HG03571 (cell line): ENCODE measurements at regions not wholly inside any gene's neighbourhood (a gene's known extent, or its start where the extent isn't known, plus 50 kb on each side); places are given as distances from the start of the nearest gene placed in this dataset.

ENCODE experiments used
- ATAC-seq: cut with Tn5 transposase; IDR thresholded peaks from one replicate; pipeline ENCODE4 v1.9.1; 2021; ENCODE audit not compliant: unreplicated experiment

- ATAC-seq: no peak
Measured at GRCh38 chr1:163013826-163014600, 55.1 kb upstream of the RGS4 start.

GRCh38 chr1:163006051-163006834 lies 62.9 kb upstream of the RGS4 start:
- ATAC-seq: no peak

DNA sequence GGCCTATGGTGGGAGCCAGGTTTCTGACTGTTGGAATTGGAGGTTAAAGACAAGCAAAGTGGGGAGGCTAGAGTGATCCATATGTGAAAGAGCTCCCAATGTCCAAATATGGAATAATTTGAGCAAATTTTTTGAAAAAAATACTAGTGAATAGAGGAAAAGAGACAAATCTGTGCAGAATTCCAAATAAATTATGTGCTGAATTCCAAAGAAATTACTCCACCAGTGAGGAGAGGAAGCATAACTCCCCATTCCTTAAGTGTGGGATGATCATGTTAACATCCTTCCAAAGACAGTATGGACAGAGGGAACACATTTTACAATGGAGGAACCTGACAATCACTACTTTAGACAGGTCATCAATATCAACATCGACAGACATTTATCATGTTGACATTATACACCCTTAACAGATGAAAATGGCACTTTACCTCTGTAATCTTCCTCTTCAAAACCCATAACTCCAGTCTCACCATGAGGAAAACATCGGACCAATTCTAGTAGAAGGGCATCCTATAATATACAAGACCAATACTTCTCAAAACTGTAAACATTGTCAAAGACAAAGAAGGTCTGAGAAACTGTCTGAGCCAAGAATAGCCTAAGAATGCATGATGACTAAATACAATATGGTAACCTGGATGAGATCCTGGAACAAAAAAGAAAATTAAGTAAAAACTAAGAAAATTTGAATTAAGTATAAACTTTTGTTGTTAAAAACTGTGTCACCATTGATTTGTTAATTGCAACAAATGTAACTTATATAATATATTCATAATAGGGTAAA lies 71.5 kb upstream of the RGS4 start:
- ATAC-seq: no peak

- no peak for ATAC-seq
Measured at GRCh38 chr1:162996261-162996660, 72.9 kb upstream of the RGS4 start.

DNA sequence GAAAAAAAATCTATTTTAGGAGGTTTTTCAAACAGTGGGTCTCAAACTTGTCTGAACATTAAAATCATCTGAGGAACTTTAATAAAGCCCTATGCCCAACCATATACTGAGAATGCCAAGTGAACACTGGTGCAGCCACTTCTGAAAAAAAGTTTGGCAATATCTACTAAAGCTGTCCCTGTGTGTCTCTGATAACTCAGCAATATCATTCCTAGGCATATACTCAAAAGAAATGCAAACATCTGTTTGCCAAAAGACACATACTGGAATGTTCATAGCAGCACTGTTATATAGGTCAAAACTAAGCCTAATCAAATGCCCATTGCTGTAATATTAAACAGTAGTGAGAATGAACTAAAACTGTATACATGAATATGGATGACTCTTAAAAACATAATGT lies 74.2 kb upstream of the RGS4 start:
- ATAC-seq: no peak

DNA sequence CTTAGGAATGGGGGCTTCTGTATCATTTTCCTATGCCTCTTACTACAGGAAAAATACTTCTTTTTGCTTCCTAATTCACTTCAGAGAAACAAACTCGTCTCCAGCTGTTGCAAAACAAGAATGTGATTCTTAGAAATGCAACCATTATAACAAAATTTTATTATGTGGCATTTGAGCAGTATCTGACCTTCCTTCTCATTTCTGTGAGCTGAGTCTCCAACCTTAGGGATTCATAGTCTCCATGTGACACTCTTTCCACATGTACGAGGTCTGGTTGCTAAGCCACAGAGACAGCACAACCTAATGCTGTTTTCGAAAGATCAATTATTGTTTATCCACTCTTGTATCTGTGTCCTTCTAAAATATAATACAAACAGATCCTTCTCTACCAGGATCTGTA lies 75.3 kb upstream of the RGS4 start:
- no peak for ATAC-seq

DNA sequence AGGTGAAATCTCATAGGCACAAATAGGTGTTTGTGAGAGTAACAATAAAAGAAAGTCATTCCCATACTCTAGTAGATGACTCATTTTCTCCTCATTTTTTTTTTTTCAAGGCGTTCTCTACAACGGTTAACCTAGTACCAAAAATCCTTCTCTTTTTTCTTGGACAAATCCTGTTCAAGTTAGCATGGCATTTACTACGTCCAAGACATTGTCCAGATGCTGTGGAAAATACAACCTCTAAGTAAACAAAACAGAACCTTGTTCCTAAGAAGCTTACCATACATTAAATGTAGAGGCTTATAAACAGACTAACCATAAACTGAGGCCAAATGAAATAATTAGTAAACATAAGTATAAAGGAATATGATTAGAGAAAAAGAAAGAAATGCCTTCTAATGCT lies 76.2 kb upstream of the RGS4 start:
- ATAC-seq: no peak

DNA sequence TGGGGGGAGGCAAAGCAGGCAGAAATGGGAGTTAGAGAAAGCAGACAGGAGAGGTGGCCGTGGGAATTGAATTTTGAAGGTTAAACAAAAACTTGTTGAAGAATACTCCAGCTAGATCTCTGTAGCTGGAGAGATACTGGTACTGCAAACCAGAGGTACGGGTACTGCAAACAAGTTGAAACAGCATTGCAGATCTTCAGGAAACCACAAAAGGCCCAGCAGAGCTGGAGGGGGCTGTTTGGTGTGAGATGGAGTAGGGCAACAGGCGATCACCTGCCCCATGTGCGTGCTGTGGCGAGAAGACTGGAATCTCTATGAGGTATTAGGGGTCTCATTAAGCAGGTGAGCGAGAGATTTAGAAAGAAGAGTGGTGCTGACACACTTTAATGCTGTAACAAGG lies 77.7 kb upstream of the RGS4 start:
- no peak for ATAC-seq

- ATAC-seq: no peak
Measured at GRCh38 chr1:162990665-162991064, 78.5 kb upstream of the RGS4 start.

DNA sequence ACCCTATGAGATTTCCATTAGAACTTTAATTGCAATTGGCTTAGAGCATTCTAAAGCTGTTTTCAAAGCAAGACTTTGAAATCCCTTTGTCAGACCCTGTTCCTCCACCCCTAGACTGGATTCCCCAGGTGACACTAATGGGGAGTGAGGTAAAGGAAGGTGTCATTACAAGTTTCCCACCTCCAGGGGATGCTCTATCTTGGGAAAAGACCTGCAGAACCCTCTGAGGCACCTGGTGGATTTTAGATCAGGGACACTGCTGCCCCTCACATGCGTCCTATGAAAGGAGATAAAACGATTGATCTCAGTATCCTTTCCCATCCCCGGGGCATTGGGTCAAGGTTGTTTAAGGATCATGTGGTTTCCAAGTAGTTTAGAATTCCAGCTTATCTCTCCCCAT lies 80.3 kb upstream of the RGS4 start:
- ATAC-seq: no peak

DNA sequence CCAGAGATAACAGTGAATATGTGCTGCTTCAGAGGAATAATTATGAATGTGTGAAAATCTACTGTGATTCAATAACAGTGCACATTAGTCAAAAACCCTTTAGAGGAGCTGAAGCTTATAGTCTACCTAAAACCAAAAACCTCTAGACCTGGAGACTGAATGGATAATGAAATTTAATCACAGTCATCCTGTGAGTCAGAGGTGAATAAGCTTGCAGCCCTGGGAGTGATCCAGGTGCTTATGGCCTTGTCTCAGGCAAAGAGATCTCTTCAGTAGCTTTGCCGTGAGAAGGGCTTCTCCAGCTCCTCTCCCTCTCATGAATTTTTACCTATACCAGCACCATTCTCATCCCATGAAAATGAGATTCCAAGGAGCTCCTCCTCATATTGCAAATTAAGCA lies 81.3 kb upstream of the RGS4 start:
- no peak for ATAC-seq

- no peak for ATAC-seq
Measured at GRCh38 chr1:162985816-162986435, 83.2 kb upstream of the RGS4 start.

GRCh38 chr1:162984699-162985098 lies 84.5 kb upstream of the RGS4 start:
- ATAC-seq: no peak

- no peak for ATAC-seq
Measured at GRCh38 chr1:162983671-162984425, 85.3 kb upstream of the RGS4 start.

- no peak for ATAC-seq
Measured at GRCh38 chr1:162982364-162982763, 86.8 kb upstream of the RGS4 start.

- ATAC-seq: no peak
Measured at GRCh38 chr1:162977944-162978568, 91.1 kb upstream of the RGS4 start.

GRCh38 chr1:162976628-162977027 lies 92.5 kb upstream of the RGS4 start:
- no peak for ATAC-seq

DNA sequence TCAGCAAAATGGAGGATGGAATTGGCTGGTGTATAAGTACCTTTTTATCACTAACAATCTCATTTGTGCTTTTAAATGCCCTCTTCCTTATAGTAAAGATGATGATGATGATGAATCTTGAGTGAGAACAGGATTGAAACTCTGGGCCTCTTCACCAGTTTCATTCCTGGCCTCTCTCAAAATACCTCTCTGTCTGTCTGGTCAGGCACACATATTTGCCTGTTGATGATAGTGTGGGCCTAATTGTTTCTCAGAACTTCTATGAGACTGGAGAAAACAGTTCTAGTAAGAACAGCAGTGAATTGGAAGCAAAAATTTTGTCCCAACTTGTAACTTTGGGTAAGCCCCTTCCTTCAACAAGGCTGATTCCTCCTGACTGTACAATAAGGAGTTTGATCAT lies 94.4 kb upstream of the RGS4 start:
- no peak for ATAC-seq

GRCh38 chr1:162973381-162973795 lies 95.8 kb upstream of the RGS4 start:
- no peak for ATAC-seq

DNA sequence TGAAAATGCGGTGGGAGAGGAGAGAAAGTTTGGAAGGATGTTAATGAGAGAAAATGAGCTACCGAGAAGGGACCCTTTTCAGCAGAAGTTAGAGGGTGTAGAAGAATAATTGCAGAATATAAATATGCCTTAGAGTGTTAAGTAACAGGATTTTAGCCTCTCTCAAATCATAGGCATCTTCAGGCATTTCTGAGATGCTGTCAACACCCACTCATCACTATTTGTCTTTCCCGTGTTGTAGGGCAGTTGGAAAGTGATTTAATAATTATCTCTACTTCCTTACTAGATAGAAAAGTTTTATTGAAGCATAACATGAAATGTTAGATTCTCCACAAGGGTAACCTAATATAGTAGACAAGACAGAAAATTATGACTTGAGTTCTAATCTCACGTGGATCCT lies 96.4 kb upstream of the RGS4 start:
- ATAC-seq: no peak
